ENCODE measurements at regions not wholly inside any gene's neighbourhood (a gene's known extent, or its start where the extent isn't known, plus 50 kb on each side); places are given as distances from the start of the nearest gene placed in this dataset.
"Not testable (repeated sequence)": the region's sequence is repeated elsewhere in the genome, so short reads cannot be mapped to it uniquely, and the experiment has no call there.

GRCh38 chrX:89871662-89872061 lies 50.0 kb upstream of the TGIF2LX start:
- H2BK5ac ChIP-seq (ENCODE audit: low read depth, low read length); H4K20me1 ChIP-seq (replicated peaks in 1 of 2; ENCODE audit: control insufficient read depth in 1 of 2, insufficient read depth in 2 of 2, low read length in 2 of 2); CTCF ChIA-PET (ENCODE audit: partially characterized antibody); H4K8ac ChIP-seq (ENCODE audit: extremely low read depth, insufficient read depth, low read length); H3K23ac ChIP-seq (ENCODE audit: insufficient read length); H3K4me2 ChIP-seq (ENCODE audit: insufficient read depth in 1 of 2, low read depth in 2 of 2, low read length in 2 of 2); H3K36me3 ChIP-seq (ENCODE audit: control insufficient read depth in 2 of 4, insufficient read depth in 4 of 4, low read length in 3 of 4); H2BK12ac ChIP-seq (ENCODE audit: low read depth, low read length); H3K27ac ChIP-seq (ENCODE audit: low read depth, low read length); H3K14ac ChIP-seq (ENCODE audit: insufficient read length); H3K9me3 ChIP-seq (ENCODE audit: insufficient read depth in 2 of 2, low read depth in 1 of 2, low read length in 1 of 2); H3K4ac ChIP-seq (replicated peaks; ENCODE audit: insufficient read length, low read depth, low read length); H3K79me1 ChIP-seq (ENCODE audit: low read depth, low read length); H3K18ac ChIP-seq (ENCODE audit: extremely low read depth, low read length); H3K23me2 ChIP-seq (ENCODE audit: low read depth, low read length); POLR2A ChIA-PET (ENCODE audit: partially characterized antibody); H3K79me2 ChIP-seq (ENCODE audit: control insufficient read depth in 1 of 2, insufficient read depth in 2 of 2, low read length in 2 of 2); H3K4me1 ChIP-seq (replicated peaks in 1 of 4; ENCODE audit: control insufficient read depth in 3 of 4, insufficient read depth in 4 of 4, low read length in 3 of 4); H2AFZ ChIP-seq (ENCODE audit: low read length); H2BK20ac ChIP-seq (ENCODE audit: low read length); H2BK15ac ChIP-seq (ENCODE audit: low read length); H3K27me3 ChIP-seq (replicated peaks in 1 of 4; ENCODE audit: control insufficient read depth in 3 of 4, extremely low read depth in 1 of 4, insufficient read depth in 3 of 4, low read length in 3 of 4); H4K5ac ChIP-seq (ENCODE audit: insufficient read length, low read depth, low read length); H3K56ac ChIP-seq (replicated peaks; ENCODE audit: insufficient read length, low read depth, low read length); H3K9ac ChIP-seq (replicated peaks in 1 of 4; ENCODE audit: extremely low read depth in 1 of 4, low read depth in 3 of 4, low read length in 3 of 4); H3K4me3 ChIP-seq (ENCODE audit: extremely low read depth in 1 of 4, insufficient read depth in 2 of 4, low read depth in 3 of 4, low read length in 4 of 4); H2AK5ac ChIP-seq (ENCODE audit: low read depth, low read length); H4K91ac ChIP-seq (replicated peaks; ENCODE audit: insufficient read length, low read length); H2BK120ac ChIP-seq (replicated peaks; ENCODE audit: low read depth, low read length): not testable (repeated sequence)
- FAIRE-seq, result peak; percentile 99
- DNase-seq (ENCODE audit: low read depth in 1 of 2, low spot score in 2 of 2), result peak in 1 of 2 experiments; percentile 33
- TF ChIP-seq CTCF (IDR thresholded peaks at IDR 0.05; ENCODE audit: control extremely low read depth in 1 of 3, insufficient read depth in 1 of 3, low read depth in 1 of 3, low read length in 3 of 3) (peak in 1 of 3 experiments; percentile 11; a peak in 1 of 4 replicates), RAD21 (IDR thresholded peaks at IDR 0.05 in 1 of 2, conservative IDR thresholded peaks at IDR 0.05 in 1 of 2; ENCODE audit: low read depth in 2 of 2, low read length in 2 of 2) (peak; percentile 40 to 41)
- 60% methylated on average over 2 of the region's 4 CpGs; no CpG with 5 or more reads in 1 of the 2 experiments for WGBS, 2 experiments (ENCODE audit: extremely low coverage in 1 of 2, insufficient coverage in 1 of 2, insufficient read length in 1 of 2, insufficient replicate concordance in 2 of 2, low coverage in 1 of 2, low lambda C conversion rate in 2 of 2, missing lambda C conversion rate in 1 of 2)
